ENCODE measurements at regions not wholly inside any gene's neighbourhood (a gene's known extent, or its start where the extent isn't known, plus 50 kb on each side); places are given as distances from the start of the nearest gene placed in this dataset.

DNA sequence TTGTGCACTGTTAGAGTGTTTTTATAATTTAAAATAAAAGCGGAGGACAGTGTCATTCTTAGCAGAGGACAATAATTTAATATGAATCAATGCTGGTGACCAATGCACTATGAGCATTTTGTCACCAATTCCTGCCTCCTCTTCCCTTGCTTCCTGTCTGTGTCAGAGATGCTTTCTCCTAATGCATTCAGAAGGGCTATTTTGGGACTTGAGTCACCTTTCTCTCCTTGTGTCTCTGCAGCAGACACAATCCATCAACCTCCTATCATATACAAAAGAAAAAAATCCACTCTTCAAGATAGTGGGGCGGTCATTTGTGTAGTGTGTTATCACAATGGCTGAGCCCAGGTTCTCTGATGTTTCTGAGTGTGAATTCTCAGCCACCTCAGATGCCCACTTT lies 191.9 kb upstream of the VEPH1 start:
- POLR2A ChIA-PET, result no interaction called here
- DNase-seq, result no peak
- intact Hi-C loops (cut with micrococcal nuclease), result no loop called here
- H3K9me3 ChIP-seq (ENCODE audit: control insufficient read depth in 2 of 3, low read length in 3 of 3), result no peaks in the 10 kb centered on the region
- H3K4me3 ChIP-seq (ENCODE audit: low read length), result no peak overlapping the region
- CTCF ChIA-PET, result no interaction called here
- Mint-ChIP-seq H3K27ac (no peak overlapping the region), H3K9me3 (peaks cover 0 to 10% (median 5%) of the 10 kb centered on the region in 11 donors), H3K4me3 (no peak overlapping the region), H3K27me3 (peaks cover 0 to 8% (median 4%) of the 10 kb centered on the region in 5 donors), H3K4me1 (no peaks in the 10 kb centered on the region), H3K36me3 (no peaks in the 10 kb centered on the region)
- H3K36me3 ChIP-seq (ENCODE audit: control insufficient read depth in 2 of 3, insufficient read depth in 3 of 3, low read length in 3 of 3), result no peaks in the 10 kb centered on the region
- H3K27ac ChIP-seq (ENCODE audit: low read depth, low read length), result no peak overlapping the region
- ATAC-seq, result no peak
- H3K27me3 ChIP-seq (ENCODE audit: control insufficient read depth in 2 of 2, insufficient read depth in 2 of 2, low read length in 2 of 2), result no peaks in the 10 kb centered on the region
- no peaks in the 10 kb centered on the region for H3K4me1 ChIP-seq (ENCODE audit: control insufficient read depth in 2 of 2, insufficient read depth in 2 of 2, low read length in 2 of 2)

DNA sequence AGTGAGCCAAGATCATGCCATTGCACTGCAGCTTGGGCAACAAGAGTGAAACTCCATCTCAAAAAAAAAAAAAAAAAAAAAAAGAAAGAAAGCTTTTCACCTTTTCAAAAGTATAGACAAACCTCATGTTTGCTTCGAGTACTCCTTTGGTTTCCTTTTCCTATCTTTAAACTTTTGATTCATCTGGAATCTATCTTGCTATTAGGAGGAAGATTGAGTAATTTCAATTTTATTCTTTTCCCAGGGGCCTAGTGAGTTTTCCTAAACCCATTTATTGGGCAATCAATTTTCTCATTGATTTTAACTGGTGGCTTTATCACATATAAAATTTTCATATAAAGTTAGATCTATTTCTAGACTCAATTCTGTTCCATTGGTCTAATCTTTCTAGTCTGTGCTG lies 190.5 kb upstream of the VEPH1 start:
- ChIA-PET POLR2A (no interaction called here), CTCF (no interaction called here)
- no peak overlapping the region for H3K4me3 Mint-ChIP-seq
- no peaks in the 10 kb centered on the region for H3K36me3 Mint-ChIP-seq
- H3K4me1 Mint-ChIP-seq, result no peaks in the 10 kb centered on the region
- peaks cover 0 to 11% (median 5%) of the 10 kb centered on the region in 11 donors for H3K9me3 Mint-ChIP-seq
- no peak overlapping the region for H3K27ac Mint-ChIP-seq
- H3K9me3 ChIP-seq (ENCODE audit: control insufficient read depth in 2 of 3, low read length in 3 of 3), result no peaks in the 10 kb centered on the region
- DNase-seq (no peak), ATAC-seq (no peak)
- H3K4me3 ChIP-seq (ENCODE audit: low read length), result no peak overlapping the region
- no peaks in the 10 kb centered on the region for H3K4me1 ChIP-seq (ENCODE audit: control insufficient read depth in 2 of 2, insufficient read depth in 2 of 2, low read length in 2 of 2)
- H3K36me3 ChIP-seq (ENCODE audit: control insufficient read depth in 2 of 3, insufficient read depth in 3 of 3, low read length in 3 of 3), result no peaks in the 10 kb centered on the region
- H3K27me3 ChIP-seq (ENCODE audit: control insufficient read depth in 2 of 2, insufficient read depth in 2 of 2, low read length in 2 of 2), result no peaks in the 10 kb centered on the region
- H3K27ac ChIP-seq (ENCODE audit: low read depth, low read length), result no peak overlapping the region
- peaks cover 0 to 3% (median 0%) of the 10 kb centered on the region in 5 donors for H3K27me3 Mint-ChIP-seq
- intact Hi-C loops (cut with micrococcal nuclease), result no loop called here

DNA sequence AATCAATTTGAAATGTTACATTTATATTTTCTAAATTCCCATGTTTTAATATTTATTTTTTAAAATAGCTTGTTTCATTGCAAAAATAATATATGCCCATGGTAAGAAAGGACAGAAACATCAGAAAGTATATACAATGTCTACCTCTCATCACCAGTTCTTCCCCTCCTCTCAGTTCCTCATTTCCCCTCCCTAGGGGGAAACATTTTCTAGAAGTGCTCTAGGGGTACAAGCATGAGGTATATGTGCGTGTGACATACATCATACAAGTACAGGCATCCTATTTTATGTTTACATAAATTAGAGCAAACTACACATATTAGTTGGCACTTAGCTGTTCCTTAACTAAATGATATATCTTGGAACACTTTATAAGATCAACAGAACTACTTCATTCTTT lies 189.3 kb upstream of the VEPH1 start:
- no peak overlapping the region for H3K27ac Mint-ChIP-seq
- peaks cover 0 to 3% (median 0%) of the 10 kb centered on the region in 5 donors for H3K27me3 Mint-ChIP-seq
- ChIA-PET POLR2A (no interaction called here), CTCF (no interaction called here)
- no peaks in the 10 kb centered on the region for H3K27me3 ChIP-seq (ENCODE audit: control insufficient read depth in 2 of 2, insufficient read depth in 2 of 2, low read length in 2 of 2)
- H3K4me3 ChIP-seq (ENCODE audit: low read length), result no peak overlapping the region
- ATAC-seq (no peak), DNase-seq (no peak)
- H3K9me3 Mint-ChIP-seq, result peaks cover 5 to 16% (median 11%) of the 10 kb centered on the region in 11 donors
- no peaks in the 10 kb centered on the region for H3K4me1 ChIP-seq (ENCODE audit: control insufficient read depth in 2 of 2, insufficient read depth in 2 of 2, low read length in 2 of 2)
- H3K4me1 Mint-ChIP-seq, result no peaks in the 10 kb centered on the region
- H3K4me3 Mint-ChIP-seq, result no peak overlapping the region
- intact Hi-C loops (cut with micrococcal nuclease), result no loop called here
- no peaks in the 10 kb centered on the region for H3K9me3 ChIP-seq (ENCODE audit: control insufficient read depth in 2 of 3, low read length in 3 of 3)
- H3K36me3 Mint-ChIP-seq, result peaks cover 0 to 4% (median 0%) of the 10 kb centered on the region in 5 donors
- H3K36me3 ChIP-seq (ENCODE audit: control insufficient read depth in 2 of 3, insufficient read depth in 3 of 3, low read length in 3 of 3), result no peaks in the 10 kb centered on the region
- H3K27ac ChIP-seq (ENCODE audit: low read depth, low read length), result no peak overlapping the region

DNA sequence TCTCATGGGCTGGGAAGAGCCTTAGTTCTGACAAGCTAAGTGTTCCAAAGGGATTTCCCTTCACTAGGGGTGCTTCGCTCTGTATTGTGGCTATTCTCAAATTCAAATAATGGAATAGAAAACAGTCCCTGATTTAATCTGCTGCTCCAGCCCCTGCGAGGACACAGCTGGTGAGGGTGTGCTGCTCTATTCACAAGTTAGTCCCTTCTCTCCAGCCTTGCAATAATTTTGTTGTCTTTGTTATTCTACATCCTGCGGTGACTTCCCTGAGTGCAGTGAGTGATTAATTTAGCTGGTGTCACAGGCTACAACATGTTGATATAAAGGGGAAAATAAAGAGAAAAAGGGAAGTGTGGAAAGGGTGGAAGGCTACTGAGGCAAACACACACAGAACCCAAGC lies 180.5 kb upstream of the VEPH1 start:
- Histone ChIP-seq H3K9me3 (ENCODE audit: control insufficient read depth in 2 of 3, low read length in 3 of 3) (no peaks in the 10 kb centered on the region), H3K27me3 (ENCODE audit: control insufficient read depth in 2 of 2, insufficient read depth in 2 of 2, low read length in 2 of 2) (no peaks in the 10 kb centered on the region), H3K27ac (ENCODE audit: low read depth, low read length) (no peak overlapping the region), H3K4me1 (ENCODE audit: control insufficient read depth in 2 of 2, insufficient read depth in 2 of 2, low read length in 2 of 2) (no peaks in the 10 kb centered on the region), H3K36me3 (ENCODE audit: control insufficient read depth in 2 of 3, insufficient read depth in 3 of 3, low read length in 3 of 3) (no peaks in the 10 kb centered on the region), H3K4me3 (ENCODE audit: low read length) (no peak overlapping the region)
- no peaks in the 10 kb centered on the region for H3K27me3 Mint-ChIP-seq
- no peak overlapping the region for H3K4me3 Mint-ChIP-seq
- no peak overlapping the region for H3K27ac Mint-ChIP-seq
- intact Hi-C loops (cut with micrococcal nuclease), result no loop called here
- no peaks in the 10 kb centered on the region for H3K4me1 Mint-ChIP-seq
- DNase-seq, result no peak
- ATAC-seq, result no peak
- H3K36me3 Mint-ChIP-seq, result peaks cover 0 to 8% (median 0%) of the 10 kb centered on the region in 5 donors
- peaks cover 2 to 17% (median 7%) of the 10 kb centered on the region in 11 donors for H3K9me3 Mint-ChIP-seq
- POLR2A ChIA-PET, result interaction anchor here (0.6 kb wide), 1 partner anchor 25 kb away, joined by 3 read pairs; no protein-coding TSS in a partner anchor
- CTCF ChIA-PET, result no interaction called here

DNA sequence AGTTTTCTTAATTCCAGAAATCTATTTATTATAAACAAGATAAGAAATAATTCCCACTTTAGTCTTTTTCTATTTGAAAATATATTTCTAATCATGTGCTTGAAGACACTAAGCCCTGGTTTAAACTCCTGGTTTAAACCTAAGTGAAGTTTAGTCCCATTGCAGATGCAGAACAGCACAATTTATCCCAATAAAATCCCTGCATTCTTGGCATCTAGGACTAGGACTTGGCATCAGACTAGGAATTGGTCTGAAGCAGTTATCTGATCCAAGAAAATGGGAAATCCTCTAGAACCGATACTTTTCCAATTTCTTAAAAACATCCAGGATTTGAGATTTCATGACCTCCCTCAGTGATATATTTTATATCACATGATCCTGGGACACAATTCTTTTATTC lies 168.8 kb upstream of the VEPH1 start:
- Mint-ChIP-seq H3K27me3 (peaks cover 0 to 10% (median 3%) of the 10 kb centered on the region in 5 donors), H3K36me3 (no peaks in the 10 kb centered on the region), H3K4me1 (no peaks in the 10 kb centered on the region), H3K27ac (no peak overlapping the region), H3K9me3 (peaks cover 0 to 6% (median 0%) of the 10 kb centered on the region in 11 donors), H3K4me3 (no peak overlapping the region)
- Histone ChIP-seq H3K4me1 (ENCODE audit: control insufficient read depth in 2 of 2, insufficient read depth in 2 of 2, low read length in 2 of 2) (no peaks in the 10 kb centered on the region), H3K27me3 (ENCODE audit: control insufficient read depth in 2 of 2, insufficient read depth in 2 of 2, low read length in 2 of 2) (no peaks in the 10 kb centered on the region), H3K9me3 (ENCODE audit: control insufficient read depth in 2 of 3, low read length in 3 of 3) (no peaks in the 10 kb centered on the region), H3K4me3 (ENCODE audit: low read length) (no peak overlapping the region), H3K36me3 (ENCODE audit: control insufficient read depth in 2 of 3, insufficient read depth in 3 of 3, low read length in 3 of 3) (no peaks in the 10 kb centered on the region), H3K27ac (ENCODE audit: low read depth, low read length) (no peak overlapping the region)
- POLR2A ChIA-PET, result no interaction called here
- DNase-seq (no peak), ATAC-seq (no peak)
- CTCF ChIA-PET, result no interaction called here
- intact Hi-C loops (cut with micrococcal nuclease), result no loop called here

DNA sequence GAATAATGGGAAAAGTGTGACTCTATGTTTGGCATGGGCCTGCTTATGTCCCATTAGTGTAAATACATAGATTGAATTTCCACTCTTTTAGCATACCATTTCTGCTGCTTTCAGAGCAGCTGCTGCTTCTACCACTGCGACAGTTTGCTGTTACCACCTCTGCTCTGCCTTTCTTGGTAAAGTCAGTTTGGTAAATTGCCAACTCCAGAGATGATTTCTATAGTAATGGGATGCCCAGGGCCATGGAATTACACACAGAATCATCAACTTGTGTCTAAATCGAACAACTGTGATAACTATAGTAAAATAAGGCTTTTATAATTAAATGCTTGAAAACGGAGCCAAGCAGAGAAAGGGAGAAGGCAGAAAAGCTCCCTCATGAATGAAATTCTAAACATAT lies 168.4 kb upstream of the VEPH1 start:
- POLR2A ChIA-PET, result no interaction called here

DNA sequence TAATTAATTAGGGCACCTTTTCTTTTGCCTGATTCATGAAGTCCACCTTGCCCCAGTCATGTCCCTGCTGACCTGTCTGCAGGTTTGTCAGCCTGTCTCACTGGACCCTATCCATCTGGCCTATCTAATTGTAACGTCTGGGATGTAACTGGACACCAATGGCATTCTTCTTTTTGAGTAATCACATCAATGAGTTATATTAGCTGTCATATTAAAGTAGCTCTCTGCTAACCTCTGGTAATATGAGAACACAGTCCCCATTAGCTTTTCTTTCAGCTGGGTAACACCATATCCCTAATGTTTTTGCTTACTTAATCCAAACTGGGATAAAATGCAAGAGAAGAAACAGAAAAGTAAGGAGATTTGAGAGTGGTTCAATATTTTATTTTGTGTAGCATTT lies 166.2 kb upstream of the VEPH1 start:
- CTCF ChIA-PET, result no interaction called here
- peaks cover 0 to 8% (median 0%) of the 10 kb centered on the region in 11 donors for H3K9me3 Mint-ChIP-seq

More for the DNA sequence above, 168.4 kb upstream of the VEPH1 start:
- Histone ChIP-seq H3K36me3 (ENCODE audit: control insufficient read depth in 2 of 3, insufficient read depth in 3 of 3, low read length in 3 of 3) (no peaks in the 10 kb centered on the region), H3K27me3 (ENCODE audit: control insufficient read depth in 2 of 2, insufficient read depth in 2 of 2, low read length in 2 of 2) (no peaks in the 10 kb centered on the region), H3K4me3 (ENCODE audit: low read length) (no peak overlapping the region), H3K27ac (ENCODE audit: low read depth, low read length) (no peak overlapping the region), H3K4me1 (ENCODE audit: control insufficient read depth in 2 of 2, insufficient read depth in 2 of 2, low read length in 2 of 2) (no peaks in the 10 kb centered on the region), H3K9me3 (ENCODE audit: control insufficient read depth in 2 of 3, low read length in 3 of 3) (no peaks in the 10 kb centered on the region)
- no peak for DNase-seq
- Mint-ChIP-seq H3K27ac (no peak overlapping the region), H3K4me1 (no peaks in the 10 kb centered on the region), H3K27me3 (peaks cover 0 to 10% (median 3%) of the 10 kb centered on the region in 5 donors), H3K4me3 (no peak overlapping the region), H3K9me3 (peaks cover 0 to 6% (median 0%) of the 10 kb centered on the region in 11 donors), H3K36me3 (no peaks in the 10 kb centered on the region)
- intact Hi-C loops (cut with micrococcal nuclease), result no loop called here
- no peak for ATAC-seq
- CTCF ChIA-PET, result no interaction called here

More for the DNA sequence above, 166.2 kb upstream of the VEPH1 start:
- Histone ChIP-seq H3K27me3 (ENCODE audit: control insufficient read depth in 2 of 2, insufficient read depth in 2 of 2, low read length in 2 of 2) (no peaks in the 10 kb centered on the region), H3K9me3 (ENCODE audit: control insufficient read depth in 2 of 3, low read length in 3 of 3) (no peaks in the 10 kb centered on the region), H3K36me3 (ENCODE audit: control insufficient read depth in 2 of 3, insufficient read depth in 3 of 3, low read length in 3 of 3) (no peaks in the 10 kb centered on the region), H3K4me3 (ENCODE audit: low read length) (no peak overlapping the region), H3K27ac (ENCODE audit: low read depth, low read length) (no peak overlapping the region), H3K4me1 (ENCODE audit: control insufficient read depth in 2 of 2, insufficient read depth in 2 of 2, low read length in 2 of 2) (no peaks in the 10 kb centered on the region)
- Mint-ChIP-seq H3K4me1 (no peaks in the 10 kb centered on the region), H3K27me3 (peaks cover 0 to 10% (median 6%) of the 10 kb centered on the region in 5 donors), H3K36me3 (no peaks in the 10 kb centered on the region), H3K4me3 (no peak overlapping the region), H3K27ac (no peak overlapping the region)
- intact Hi-C loops (cut with micrococcal nuclease), result no loop called here
- ATAC-seq, result no peak
- POLR2A ChIA-PET, result no interaction called here
- no peak for DNase-seq

All from naive thymus-derived CD4-positive, alpha-beta T cell (primary cell).